Activated T-cell treated with anti-CD3 and anti-CD28 coated beads for 1 hour (primary cell): ENCODE measurements at regions not wholly inside any gene's neighbourhood (a gene's known extent, or its start where the extent isn't known, plus 50 kb on each side); places are given as distances from the start of the nearest gene placed in this dataset.

Source experiments
- DNase-seq: peaks from one replicate; pipeline ENCODE4 v3.0.0-alpha.2; 2020; ENCODE audit warnings: low read depth

GRCh38 chr15:69824075-69824876 is 273.4 kb downstream of the TLE3 start:
- DNase-seq, result no peak

GRCh38 chr15:69824877-69825406 is 272.8 kb downstream of the TLE3 start:
- no peak for DNase-seq

GRCh38 chr15:69825941-69826818 is 271.5 kb downstream of the TLE3 start:
- no peak for DNase-seq

GRCh38 chr15:69826819-69827175 is 270.9 kb downstream of the TLE3 start:
- DNase-seq, result no peak

GRCh38 chr15:69827751-69828150 is 270.0 kb downstream of the TLE3 start:
- no peak for DNase-seq

GRCh38 chr15:69828181-69828828 is 269.4 kb downstream of the TLE3 start:
- no peak for DNase-seq

GRCh38 chr15:69829974-69830373 is 267.7 kb downstream of the TLE3 start:
- DNase-seq, result no peak

GRCh38 chr15:69830430-69830829 is 267.3 kb downstream of the TLE3 start:
- no peak for DNase-seq

- DNase-seq, result no peak
Measured at GRCh38 chr15:69830876-69831275, 266.8 kb downstream of the TLE3 start.

- DNase-seq, result no peak
Measured at GRCh38 chr15:69834267-69834666, 263.4 kb downstream of the TLE3 start.

GRCh38 chr15:69834761-69835160 is 263.0 kb downstream of the TLE3 start:
- no peak for DNase-seq

- no peak for DNase-seq
Measured at GRCh38 chr15:69836048-69836447, 261.7 kb downstream of the TLE3 start.

GRCh38 chr15:69836526-69837230 is 261.0 kb downstream of the TLE3 start:
- DNase-seq, result no peak

GRCh38 chr15:69838338-69838737 is 259.4 kb downstream of the TLE3 start:
- no peak for DNase-seq

GRCh38 chr15:69838994-69839393 is 258.7 kb downstream of the TLE3 start:
- no peak for DNase-seq

- no peak for DNase-seq
Measured at GRCh38 chr15:69841113-69841828, 256.4 kb downstream of the TLE3 start.

- no peak for DNase-seq
Measured at GRCh38 chr15:69842851-69843250, 254.9 kb downstream of the TLE3 start.

- DNase-seq, result no peak
Measured at GRCh38 chr15:69843276-69843899, 254.3 kb downstream of the TLE3 start.

GRCh38 chr15:69843900-69844304 is 253.8 kb downstream of the TLE3 start:
- DNase-seq, result no peak

GRCh38 chr15:69845159-69845558 is 252.6 kb downstream of the TLE3 start:
- no peak for DNase-seq

- DNase-seq, result no peak
Measured at GRCh38 chr15:69847625-69848024, 250.1 kb downstream of the TLE3 start.
